Smooth muscle cell (in vitro differentiated cells): ENCODE measurements at regions not wholly inside any gene's neighbourhood (a gene's known extent, or its start where the extent isn't known, plus 50 kb on each side); places are given as distances from the start of the nearest gene placed in this dataset.

ENCODE experiments used
- DNase-seq: peaks from one replicate; lab custom pipeline; 2025; ENCODE audit not compliant: unreplicated experiment; lab: John Stamatoyannopoulos, UW
- H2AFZ ChIP-seq: fragments of 200-600 bp; sonication (generic); 2 replicates; pipeline ENCODE4 v1.6.0; 2016; ENCODE audit warnings: antibody characterized with exemption, low read depth, mild to moderate bottlenecking
- H3F3A ChIP-seq: fragments of 200-600 bp; sonication (generic); 2 replicates; pipeline ENCODE4 v1.6.0; 2017; ENCODE audit warnings: antibody characterized with exemption, low read depth
- H3K27ac ChIP-seq: fragments of 200-600 bp; sonication (generic); 2 replicates; pipeline ENCODE4 v1.5.1; 2016; ENCODE audit warnings: low read depth, mild to moderate bottlenecking
- H3K27me3 ChIP-seq: fragments of 200-600 bp; sonication (generic); 2 replicates; pipeline ENCODE4 v1.6.1; 2016; ENCODE audit warnings: low read depth, mild to moderate bottlenecking
- H3K36me3 ChIP-seq: fragments of 200-600 bp; sonication (generic); 2 replicates; pipeline ENCODE4 v1.5.1; 2016; ENCODE audit warnings: low read depth
- H3K4me1 ChIP-seq: fragments of 200-600 bp; sonication (generic); 2 replicates; pipeline ENCODE4 v1.5.1; 2016; ENCODE audit warnings: low read depth
- H3K4me2 ChIP-seq: fragments of 200-600 bp; sonication (generic); 2 replicates; pipeline ENCODE4 v1.6.0; 2016; ENCODE audit warnings: mild to moderate bottlenecking
- H3K4me3 ChIP-seq: fragments of 200-600 bp; sonication (generic); 2 replicates; pipeline ENCODE4 v1.5.1; 2016; ENCODE audit warnings: mild to moderate bottlenecking
- H3K79me2 ChIP-seq: fragments of 200-600 bp; sonication (generic); 2 replicates; pipeline ENCODE4 v1.6.0; 2016; ENCODE audit warnings: low read depth, mild to moderate bottlenecking
- H3K9ac ChIP-seq: fragments of 200-600 bp; sonication (generic); 2 replicates; pipeline ENCODE4 v1.6.0; 2016; ENCODE audit warnings: low read depth
- H3K9me3 ChIP-seq: fragments of 200-600 bp; sonication (generic); replicated peaks from 2 replicates; pipeline ENCODE4 v1.5.1; 2016; ENCODE audit warnings: low read depth
- H4K20me1 ChIP-seq: fragments of 200-600 bp; sonication (generic); 2 replicates; pipeline ENCODE4 v1.6.0; 2016; ENCODE audit warnings: low read depth
- WGBS: methylation state at CpG from one replicate; pipeline ENCODE4 v1.1.7; 2016; ENCODE audit warnings: low lambda C conversion rate; 5-methylcytosine and 5-hydroxymethylcytosine counted together
- TF ChIP-seq, protein P1 (sequence below): fragments of 200-600 bp; sonication (generic); IDR thresholded peaks from 2 replicates; pipeline ENCODE4 v1.5.1; 2017; ENCODE audit warnings: borderline replicate concordance, mild to moderate bottlenecking, antibody characterized with exemption; ENCODE audit not compliant: insufficient read depth, poor library complexity, severe bottlenecking

- H3K9ac ChIP-seq: no peak overlapping the region
- TF ChIP-seq, protein P1, sequence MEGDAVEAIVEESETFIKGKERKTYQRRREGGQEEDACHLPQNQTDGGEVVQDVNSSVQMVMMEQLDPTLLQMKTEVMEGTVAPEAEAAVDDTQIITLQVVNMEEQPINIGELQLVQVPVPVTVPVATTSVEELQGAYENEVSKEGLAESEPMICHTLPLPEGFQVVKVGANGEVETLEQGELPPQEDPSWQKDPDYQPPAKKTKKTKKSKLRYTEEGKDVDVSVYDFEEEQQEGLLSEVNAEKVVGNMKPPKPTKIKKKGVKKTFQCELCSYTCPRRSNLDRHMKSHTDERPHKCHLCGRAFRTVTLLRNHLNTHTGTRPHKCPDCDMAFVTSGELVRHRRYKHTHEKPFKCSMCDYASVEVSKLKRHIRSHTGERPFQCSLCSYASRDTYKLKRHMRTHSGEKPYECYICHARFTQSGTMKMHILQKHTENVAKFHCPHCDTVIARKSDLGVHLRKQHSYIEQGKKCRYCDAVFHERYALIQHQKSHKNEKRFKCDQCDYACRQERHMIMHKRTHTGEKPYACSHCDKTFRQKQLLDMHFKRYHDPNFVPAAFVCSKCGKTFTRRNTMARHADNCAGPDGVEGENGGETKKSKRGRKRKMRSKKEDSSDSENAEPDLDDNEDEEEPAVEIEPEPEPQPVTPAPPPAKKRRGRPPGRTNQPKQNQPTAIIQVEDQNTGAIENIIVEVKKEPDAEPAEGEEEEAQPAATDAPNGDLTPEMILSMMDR: no peak
- H3F3A ChIP-seq: no peaks in the 10 kb centered on the region
- DNase-seq: no peak
- no peaks in the 10 kb centered on the region for H3K79me2 ChIP-seq
- H2AFZ ChIP-seq: no peak overlapping the region
- no peaks in the 10 kb centered on the region for H3K4me1 ChIP-seq
- H3K36me3 ChIP-seq: no peaks in the 10 kb centered on the region
- no peaks in the 10 kb centered on the region for H3K9me3 ChIP-seq
- H3K27ac ChIP-seq: no peak overlapping the region
- H3K4me2 ChIP-seq: no peak overlapping the region
- no peaks in the 10 kb centered on the region for H3K27me3 ChIP-seq
- H3K4me3 ChIP-seq: no peak overlapping the region
- WGBS: 90% methylated on average over 4 of the region's 4 CpGs
- H4K20me1 ChIP-seq: no peaks in the 10 kb centered on the region
These were observed 463.1 kb downstream of the PCDH7 start for GRCh38 chr4:31183256-31183655.

GRCh38 chr4:31185014-31185585, 464.9 kb downstream of the PCDH7 start:
- no peak overlapping the region for H3K27ac ChIP-seq
- no peak for DNase-seq
- WGBS: 95% methylated on average over 28 of the region's 28 CpGs
- H3K9me3 ChIP-seq: no peaks in the 10 kb centered on the region
- H3K9ac ChIP-seq: no peak overlapping the region
- TF ChIP-seq, protein P1: no peak
- H3K4me1 ChIP-seq: no peaks in the 10 kb centered on the region
- H3F3A ChIP-seq: no peaks in the 10 kb centered on the region
- no peaks in the 10 kb centered on the region for H3K79me2 ChIP-seq
- no peaks in the 10 kb centered on the region for H3K36me3 ChIP-seq
- H3K27me3 ChIP-seq: no peaks in the 10 kb centered on the region
- H3K4me2 ChIP-seq: no peak overlapping the region
- no peak overlapping the region for H2AFZ ChIP-seq
- no peaks in the 10 kb centered on the region for H4K20me1 ChIP-seq
- no peak overlapping the region for H3K4me3 ChIP-seq

- Histone ChIP-seq H3K4me3 (no peak overlapping the region), H3K36me3 (no peaks in the 10 kb centered on the region), H3K9ac (no peak overlapping the region), H3K27me3 (no peaks in the 10 kb centered on the region), H3K4me1 (no peaks in the 10 kb centered on the region), H3K9me3 (no peaks in the 10 kb centered on the region), H4K20me1 (no peaks in the 10 kb centered on the region), H2AFZ (no peak overlapping the region), H3K4me2 (no peak overlapping the region), H3K27ac (no peak overlapping the region), H3F3A (no peaks in the 10 kb centered on the region), H3K79me2 (no peaks in the 10 kb centered on the region)
- WGBS: 86% methylated on average over 5 of the region's 5 CpGs
- TF ChIP-seq, protein P1: no peak
- DNase-seq: no peak
These were observed 467.8 kb downstream of the PCDH7 start for GRCh38 chr4:31187979-31188378.

DNA sequence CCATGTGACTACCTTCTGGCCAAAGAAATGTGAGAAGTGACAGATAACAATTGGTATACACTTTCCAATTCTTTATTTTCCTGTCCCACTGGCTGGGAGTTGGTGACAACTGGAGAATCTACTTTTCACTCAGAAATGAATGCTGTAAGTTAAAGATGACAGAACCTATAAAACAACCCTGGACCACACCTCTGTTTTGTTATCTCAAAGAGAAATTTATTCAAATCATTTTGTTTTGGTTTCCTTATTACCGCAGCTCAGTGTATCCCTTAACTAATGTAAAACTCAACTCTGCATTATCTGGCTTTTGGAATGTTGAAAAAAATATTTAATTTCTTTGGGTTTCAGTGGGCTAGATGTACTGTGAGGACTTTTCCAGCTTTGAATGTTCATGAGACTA, 469.8 kb downstream of the PCDH7 start:
- WGBS: 88% methylated on average over 1 of the region's 1 CpG
- no peak overlapping the region for H3K4me3 ChIP-seq

More for the DNA sequence above, 469.8 kb downstream of the PCDH7 start:
- H3K27me3 ChIP-seq: no peaks in the 10 kb centered on the region
- H3K36me3 ChIP-seq: no peaks in the 10 kb centered on the region
- no peaks in the 10 kb centered on the region for H3K9me3 ChIP-seq
- no peaks in the 10 kb centered on the region for H3F3A ChIP-seq
- no peaks in the 10 kb centered on the region for H4K20me1 ChIP-seq
- no peak overlapping the region for H3K27ac ChIP-seq
- no peak for DNase-seq
- H3K79me2 ChIP-seq: no peaks in the 10 kb centered on the region
- H3K4me2 ChIP-seq: no peak overlapping the region
- H3K9ac ChIP-seq: no peak overlapping the region
- H3K4me1 ChIP-seq: no peaks in the 10 kb centered on the region
- TF ChIP-seq, protein P1: no peak
- no peak overlapping the region for H2AFZ ChIP-seq
